K562 (cell line): ENCODE measurements at regions not wholly inside any gene's neighbourhood (a gene's known extent, or its start where the extent isn't known, plus 50 kb on each side); places are given as distances from the start of the nearest gene placed in this dataset.
"Not testable (repeated sequence)": the region's sequence is repeated elsewhere in the genome, so short reads cannot be mapped to it uniquely, and the experiment has no call there.

ENCODE experiments used
- ATAC-seq: fragments of 200-7000 bp; cut with Tn5 transposase; 3 replicates; pipeline ENCODE4 v1.9.1; 2020; ENCODE audit warnings: moderate library complexity
- BruUV-seq: library from RNA; stranded (reverse); fragments of 400-500 nt; replicated peaks from 2 replicates; lab custom pipeline; 2021; lab: Mats Ljungman, UMichigan
- CTCF ChIA-PET: fragments of 300-600 bp; formaldehyde crosslinking; extraction: SDS; loops from one replicate; lab custom pipeline; 2021; ENCODE audit warnings: low intra/inter-chr PET ratio; lab: Yijun Ruan, JAX
- POLR2A ChIA-PET: fragments of 300-600, 350-650 bp; sonication (Branson Sonifier 250); formaldehyde crosslinking; extraction: SDS; loops from one replicate; lab custom pipeline; 2021; ENCODE audit warnings: antibody characterized with exemption, inconsistent platforms; lab: Yijun Ruan, JAX
- DNase-seq, 4 experiments: peaks; one replicate each; pipeline versions ENCODE4 v3.0.0 to v3.0.0-alpha.2; 2011 to 2018; ENCODE audit warnings: low spot score in 3 of 4, mixed read lengths in 3 of 4; ENCODE audit errors: extremely low read depth in 1 of 4
- FAIRE-seq: peaks from 2 replicates; lab custom pipeline; 2011; peaks lifted over from hg19 to GRCh38; lab: Jason Lieb, UNC
- H2AFZ ChIP-seq: 2 replicates; pipeline ENCODE4 v1.6.0; 2011; ENCODE audit warnings: low read depth, low read length, control low read depth, inconsistent platforms
- H3K27ac ChIP-seq: fragments of 200-600 bp; 3 replicates; pipeline ENCODE4 v1.8.0; 2011; ENCODE audit warnings: low read depth, mild to moderate bottlenecking, control low read depth, inconsistent platforms, low read length, moderate library complexity, mixed read lengths; ENCODE audit errors: extremely low read depth
- H3K27me3 ChIP-seq, 2 experiments: fragments of 300-600 bp in 1 of 2; 2 replicates in 1 of 2; 3 replicates in 1 of 2; pipeline versions ENCODE4 v1.6.0 to v1.8.0; 2011; ENCODE audit warnings: inconsistent platforms in 2 of 2, low read length in 2 of 2, mild to moderate bottlenecking in 1 of 2, mixed read lengths in 1 of 2, moderate library complexity in 1 of 2; ENCODE audit not compliant: control insufficient read depth in 2 of 2, insufficient read depth in 2 of 2
- H3K36me3 ChIP-seq: fragments of 300-600 bp; 3 replicates; pipeline ENCODE4 v1.8.0; 2011; ENCODE audit warnings: mild to moderate bottlenecking, low read length, inconsistent platforms; ENCODE audit not compliant: control insufficient read depth, insufficient read depth
- H3K4me1 ChIP-seq, 2 experiments: fragments of 200-600 bp in 1 of 2; replicated peaks in 1 of 2; 2 replicates in 1 of 2; 3 replicates in 1 of 2; pipeline versions ENCODE4 v1.5.1 to v1.8.0; 2011; ENCODE audit warnings: inconsistent platforms in 2 of 2, low read length in 2 of 2, mild to moderate bottlenecking in 1 of 2, mixed read lengths in 1 of 2, moderate library complexity in 1 of 2; ENCODE audit not compliant: control insufficient read depth in 2 of 2, insufficient read depth in 2 of 2
- H3K4me2 ChIP-seq: 2 replicates; pipeline ENCODE4 v1.6.1; 2011; ENCODE audit warnings: low read length, control low read depth, inconsistent platforms, mixed read lengths; ENCODE audit not compliant: insufficient read depth
- H3K4me3 ChIP-seq: fragments of 200-600 bp; sonication (generic), shearing (Covaris generic); 2 replicates; pipeline ENCODE4 v1.5.1; 2016; ENCODE audit warnings: control low read depth, inconsistent platforms
- H3K79me2 ChIP-seq: fragments of 200-600 bp; 3 replicates; pipeline ENCODE4 v1.8.0; 2011; ENCODE audit warnings: low read length, inconsistent platforms; ENCODE audit not compliant: control insufficient read depth, insufficient read depth
- H3K9ac ChIP-seq, 2 experiments: 2 replicates each; pipeline versions ENCODE4 v1.6.0 to v1.6.1; 2011; ENCODE audit warnings: low read depth in 2 of 2, low read length in 2 of 2, control low read depth in 1 of 2, inconsistent platforms in 1 of 2, mild to moderate bottlenecking in 1 of 2, mixed read lengths in 1 of 2; ENCODE audit not compliant: insufficient read depth in 1 of 2
- H3K9me1 ChIP-seq: one replicate; pipeline ENCODE4 v1.6.0; 2011; ENCODE audit warnings: inconsistent platforms, mild to moderate bottlenecking, low read length, moderate library complexity; ENCODE audit not compliant: control insufficient read depth, insufficient read depth
- H3K9me3 ChIP-seq: replicated peaks from 2 replicates; pipeline ENCODE4 v1.5.1; 2011; ENCODE audit warnings: low read depth, low read length, inconsistent platforms; ENCODE audit not compliant: control insufficient read depth, insufficient read depth
- H4K20me1 ChIP-seq: replicated peaks from 2 replicates; pipeline ENCODE4 v1.6.1; 2011; ENCODE audit warnings: low read length, inconsistent platforms, mixed read lengths; ENCODE audit not compliant: control insufficient read depth, insufficient read depth
- DDX20 ChIP-seq: fragments of 450-650 bp; IDR thresholded peaks from 2 replicates; pipeline ENCODE4 v1.6.1; 2016; ENCODE audit warnings: missing genetic modification characterization, low read depth, mild to moderate bottlenecking, missing compliant biosample characterization, moderate library complexity
- EP400 ChIP-seq: fragments of 450-650 bp; IDR thresholded peaks from 2 replicates; pipeline ENCODE4 v1.6.1; 2017; ENCODE audit warnings: antibody characterized with exemption, mild to moderate bottlenecking, moderate library complexity
- FOSL1 ChIP-seq: fragments of 200-800 bp; sonication (Bioruptor generic); conservative IDR thresholded peaks from 2 replicates; pipeline ENCODE4 v1.6.1; 2016; ENCODE audit warnings: missing genetic modification characterization, missing compliant biosample characterization
- SUPT5H ChIP-seq: fragments of 450-650 bp; IDR thresholded peaks from 2 replicates; pipeline ENCODE4 v1.6.1; 2016
- ZC3H11A ChIP-seq: IDR thresholded peaks from 2 replicates; pipeline ENCODE4 v1.6.1; 2012; ENCODE audit warnings: low read depth, low read length, improper control_type of control experiment
- WGBS: fragments of 100-300 bp; shearing (Covaris generic); methylation state at CpG from one replicate; pipeline ENCODE4 v1.1.6; 2016; ENCODE audit warnings: low coverage, mixed read lengths; ENCODE audit not compliant: insufficient coverage; ENCODE audit errors: missing lambda C conversion rate; 5-methylcytosine and 5-hydroxymethylcytosine counted together
- in situ Hi-C: fragments of 300-500 bp; cut with MboI; formaldehyde crosslinking; loops from 4 replicates; pipeline ENCODE4 v1.15.0; 2018; ENCODE audit warnings: inconsistent platforms, mixed read lengths
- intact Hi-C: fragments of 100-400 bp; cut with micrococcal nuclease; formaldehyde crosslinking; loops from 2 replicates; pipeline ENCODE4 v1.14.2; 2022

DNA sequence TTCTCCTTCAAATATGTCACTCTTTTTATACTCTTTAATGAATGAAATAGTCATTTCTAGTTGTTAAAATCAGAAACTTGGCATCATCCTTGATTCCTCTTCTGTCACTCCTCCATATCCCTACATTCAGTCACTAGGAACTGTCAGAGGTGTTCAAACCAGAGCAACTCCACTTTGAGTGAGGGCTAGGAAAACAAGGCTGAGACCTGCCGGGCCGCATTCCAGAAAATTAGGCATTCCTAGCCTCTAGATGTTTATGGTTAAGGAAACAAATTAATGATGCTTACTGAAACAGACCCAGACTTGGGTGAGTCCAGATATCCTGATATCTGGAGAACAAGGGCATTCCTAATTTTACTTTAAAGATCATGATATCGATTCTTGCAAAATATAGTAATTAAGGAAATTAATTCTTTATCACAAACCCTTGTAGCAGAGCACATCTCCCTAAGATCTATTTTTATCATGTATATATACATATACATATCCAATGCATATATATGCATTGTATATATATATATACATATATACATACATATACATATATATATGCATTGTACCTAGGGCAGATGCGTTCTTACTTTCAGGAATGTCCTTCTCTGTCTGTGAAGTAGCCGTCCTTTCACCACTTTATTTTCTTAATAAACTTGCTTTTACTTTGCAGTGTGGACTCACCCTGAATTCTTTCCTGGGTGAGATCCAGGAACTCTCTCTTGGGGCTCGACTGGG lies 98.4 kb upstream of the GC start:
- ChIA-PET CTCF (no interaction called here), POLR2A (no interaction called here)
- DNase-seq (no peak), FAIRE-seq (no peak), ATAC-seq (no peak)
- Histone ChIP-seq H3K4me2 (no peak overlapping the region), H3K4me1 (no peaks in the 10 kb centered on the region), H3K79me2 (no peaks in the 10 kb centered on the region), H3K9me3 (no peaks in the 10 kb centered on the region), H3K4me3 (no peak overlapping the region), H3K9ac (no peak overlapping the region), H3K27ac (no peak overlapping the region), H3K36me3 (no peaks in the 10 kb centered on the region), H3K27me3 (no peaks in the 10 kb centered on the region), H3K9me1 (no peaks in the 10 kb centered on the region), H2AFZ (no peak overlapping the region), H4K20me1 (no peaks in the 10 kb centered on the region)
- 53% methylated on average over 6 of the region's 6 CpGs for WGBS
- TF ChIP-seq ZC3H11A (no peak), FOSL1 (tag) (no peak), SUPT5H (no peak), EP400 (no peak), DDX20 (tag) (no peak)
- intact Hi-C loops (no loop called here), in situ Hi-C loops (no loop called here)
- BruUV-seq, result no TSS peak

DNA sequence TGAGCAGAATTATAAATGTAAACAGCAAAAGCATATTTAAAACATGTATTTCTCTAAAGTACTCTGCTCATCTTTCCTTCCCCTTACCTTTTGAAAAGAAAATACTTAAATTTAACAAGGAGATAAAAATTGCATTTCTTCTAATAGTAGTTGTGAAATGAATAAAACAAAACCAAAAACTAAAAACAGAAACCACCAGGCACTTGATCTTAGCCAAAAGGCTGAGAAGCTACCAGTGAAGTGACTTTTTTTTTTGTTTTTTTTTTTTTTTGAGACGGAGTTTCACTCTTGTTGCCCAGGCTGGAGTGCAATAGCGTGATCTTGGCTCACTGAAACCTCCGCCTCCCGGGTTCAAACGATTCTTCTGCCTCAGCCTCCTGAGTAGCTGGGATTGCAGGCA lies 116.5 kb upstream of the GC start:
- ATAC-seq, POLR2A ChIA-PET, H3K9me3 ChIP-seq: not testable (repeated sequence)

DNA sequence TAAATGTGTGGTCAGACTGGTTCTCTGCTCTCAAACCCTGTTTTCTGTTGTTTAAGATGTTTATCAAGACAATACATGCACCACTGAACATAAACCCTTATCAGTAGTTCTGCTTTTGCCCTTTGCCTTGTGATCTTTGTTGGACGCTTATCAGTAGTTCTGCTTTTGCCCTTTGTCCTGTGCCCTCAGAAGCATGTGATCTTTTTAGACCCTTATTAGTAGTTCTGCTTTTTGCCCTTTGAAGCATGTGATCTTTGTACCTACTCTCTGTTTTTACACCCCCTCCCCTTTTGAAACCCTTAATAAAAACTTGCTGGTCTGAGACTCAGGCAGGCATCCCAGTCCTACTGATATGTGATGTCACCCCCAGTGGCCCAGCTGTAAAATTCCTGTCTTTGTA lies 121.7 kb upstream of the GC start:
- H3K27me3 ChIP-seq, H3K27ac ChIP-seq, H3K9ac ChIP-seq, CTCF ChIA-PET, in situ Hi-C loops, H3K4me3 ChIP-seq, FAIRE-seq, H3K36me3 ChIP-seq, H3K79me2 ChIP-seq, H4K20me1 ChIP-seq, ATAC-seq, DNase-seq, POLR2A ChIA-PET, H3K4me2 ChIP-seq, H3K9me1 ChIP-seq, BruUV-seq, H3K4me1 ChIP-seq, intact Hi-C loops, H2AFZ ChIP-seq, H3K9me3 ChIP-seq: not testable (repeated sequence)
- WGBS, result 15% methylated on average over 1 of the region's 1 CpG

More for the DNA sequence above, 116.5 kb upstream of the GC start:
- H3K4me3 ChIP-seq, H2AFZ ChIP-seq, H3K4me1 ChIP-seq, CTCF ChIA-PET, intact Hi-C loops, H3K9me1 ChIP-seq, in situ Hi-C loops, H3K9ac ChIP-seq, H3K27ac ChIP-seq, H3K4me2 ChIP-seq, H3K79me2 ChIP-seq, DNase-seq, H4K20me1 ChIP-seq, H3K27me3 ChIP-seq, BruUV-seq, FAIRE-seq, H3K36me3 ChIP-seq: not testable (repeated sequence)
- whole genome bisulfite sequencing, result 8% methylated on average over 2 of the region's 5 CpGs
